Esophagus (tissue), 2 donors: ENCODE measurements at regions not wholly inside any gene's neighbourhood (a gene's known extent, or its start where the extent isn't known, plus 50 kb on each side); places are given as distances from the start of the nearest gene placed in this dataset.

ENCODE experiments used
- H3K27ac ChIP-seq, 2 donors: one replicate each; pipeline ENCODE4 v1.5.1; 2013; ENCODE audit warnings: low read depth in 2 of 2, mild to moderate bottlenecking in 2 of 2, inconsistent platforms in 1 of 2, low read length in 1 of 2, moderate library complexity in 1 of 2
- H3K27me3 ChIP-seq, 2 donors: one replicate each; pipeline ENCODE4 v1.6.1; 2013; ENCODE audit warnings: low read length in 2 of 2, control low read depth in 1 of 2, mild to moderate bottlenecking in 1 of 2; ENCODE audit not compliant: insufficient read depth in 2 of 2, control insufficient read depth in 1 of 2
- H3K36me3 ChIP-seq, 2 donors: one replicate each; pipeline ENCODE4 v1.6.1; 2013; ENCODE audit warnings: low read length in 1 of 2; ENCODE audit not compliant: control insufficient read depth in 2 of 2, insufficient read depth in 2 of 2
- H3K4me1 ChIP-seq, 2 donors: one replicate each; pipeline ENCODE4 v1.6.1; 2013; ENCODE audit warnings: low read length in 1 of 2; ENCODE audit not compliant: control insufficient read depth in 2 of 2, insufficient read depth in 2 of 2
- H3K4me3 ChIP-seq, 2 donors: one replicate each; pipeline ENCODE4 v1.5.1; 2013; ENCODE audit warnings: low read length in 2 of 2, mild to moderate bottlenecking in 2 of 2, low read depth in 1 of 2, moderate library complexity in 1 of 2
- H3K9me3 ChIP-seq, 2 donors: one replicate each; pipeline ENCODE4 v1.6.1; 2013; ENCODE audit warnings: mild to moderate bottlenecking in 2 of 2, low read depth in 1 of 2, low read length in 1 of 2, moderate library complexity in 1 of 2; ENCODE audit not compliant: control insufficient read depth in 2 of 2, insufficient read depth in 1 of 2
- WGBS, 2 donors: extraction: QIAGEN DNeasy Blood & Tissue Kit; methylation state at CpG; one replicate each; pipeline ENCODE4 v1.1.7; 2013; 5-methylcytosine and 5-hydroxymethylcytosine counted together
- donor health status: healthy with polysubstance abuse.
- donor health status: Bipolar disorder and iron deficiency.

- H3K4me3 ChIP-seq: no peak overlapping the region
- no peaks in the 10 kb centered on the region for H3K4me1 ChIP-seq
- no peak overlapping the region for H3K27ac ChIP-seq
- WGBS, 2 donors: 81 to 83% methylated on average over 4 of the region's 4 CpGs
- H3K36me3 ChIP-seq: no peaks in the 10 kb centered on the region
- no peaks in the 10 kb centered on the region for H3K27me3 ChIP-seq
- H3K9me3 ChIP-seq: no peaks in the 10 kb centered on the region
Measured at GRCh38 chr4:83780053-83780733, 244.3 kb downstream of the GPAT3 start.

- no peak overlapping the region for H3K27ac ChIP-seq
- H3K27me3 ChIP-seq: no peaks in the 10 kb centered on the region
- H3K36me3 ChIP-seq: no peaks in the 10 kb centered on the region
- no peak overlapping the region for H3K4me3 ChIP-seq
- H3K9me3 ChIP-seq: no peaks in the 10 kb centered on the region
- no peaks in the 10 kb centered on the region for H3K4me1 ChIP-seq
- 74 to 79% methylated on average over 12 of the region's 12 CpGs for WGBS, 2 donors
Measured at GRCh38 chr4:83779103-83780052, 243.5 kb downstream of the GPAT3 start.

- Histone ChIP-seq H3K4me1 (no peaks in the 10 kb centered on the region), H3K9me3 (no peaks in the 10 kb centered on the region), H3K36me3 (no peaks in the 10 kb centered on the region), H3K27ac (no peak overlapping the region), H3K4me3 (no peak overlapping the region), H3K27me3 (no peaks in the 10 kb centered on the region)
- 78 to 83% methylated on average over 2 of the region's 2 CpGs for WGBS, 2 donors
Measured at GRCh38 chr4:83772685-83773084, 236.8 kb downstream of the GPAT3 start.

GRCh38 chr4:83771113-83771705, 235.3 kb downstream of the GPAT3 start:
- WGBS, 2 donors: 5% methylated on average over 2 of the region's 2 CpGs
- no peaks in the 10 kb centered on the region for H3K9me3 ChIP-seq
- H3K4me3 ChIP-seq: no peak overlapping the region
- no peaks in the 10 kb centered on the region for H3K4me1 ChIP-seq
- no peaks in the 10 kb centered on the region for H3K27me3 ChIP-seq
- no peak overlapping the region for H3K27ac ChIP-seq
- no peaks in the 10 kb centered on the region for H3K36me3 ChIP-seq

- Histone ChIP-seq H3K9me3 (no peaks in the 10 kb centered on the region), H3K36me3 (no peaks in the 10 kb centered on the region), H3K4me1 (no peaks in the 10 kb centered on the region), H3K27me3 (no peaks in the 10 kb centered on the region), H3K4me3 (no peak overlapping the region), H3K27ac (no peak overlapping the region)
- WGBS, 2 donors: 82 to 83% methylated on average over 5 of the region's 5 CpGs
Measured at GRCh38 chr4:83768146-83768545, 232.2 kb downstream of the GPAT3 start.

GRCh38 chr4:83767067-83767466, 231.2 kb downstream of the GPAT3 start:
- Histone ChIP-seq H3K9me3 (no peaks in the 10 kb centered on the region), H3K4me1 (no peaks in the 10 kb centered on the region), H3K4me3 (no peak overlapping the region), H3K27ac (no peak overlapping the region), H3K36me3 (no peaks in the 10 kb centered on the region), H3K27me3 (no peaks in the 10 kb centered on the region)
- 89 to 91% methylated on average over 2 of the region's 2 CpGs for WGBS, 2 donors

- H3K27ac ChIP-seq: no peak overlapping the region
- H3K4me3 ChIP-seq: no peak overlapping the region
- H3K36me3 ChIP-seq: no peaks in the 10 kb centered on the region
- WGBS, 2 donors: 92% methylated on average over 5 of the region's 5 CpGs
- no peaks in the 10 kb centered on the region for H3K9me3 ChIP-seq
- no peaks in the 10 kb centered on the region for H3K27me3 ChIP-seq
- H3K4me1 ChIP-seq: no peaks in the 10 kb centered on the region
Measured at GRCh38 chr4:83759611-83760010, 223.7 kb downstream of the GPAT3 start.

GRCh38 chr4:83758285-83758684, 222.4 kb downstream of the GPAT3 start:
- WGBS, 2 donors: 78 to 86% methylated on average over 1 of the region's 1 CpG
- no peak overlapping the region for H3K27ac ChIP-seq

GRCh38 chr4:83757121-83757621, 221.3 kb downstream of the GPAT3 start:
- H3K9me3 ChIP-seq: no peaks in the 10 kb centered on the region
- H3K27ac ChIP-seq: no peak overlapping the region
- no peaks in the 10 kb centered on the region for H3K4me1 ChIP-seq
- no peaks in the 10 kb centered on the region for H3K27me3 ChIP-seq
- H3K36me3 ChIP-seq: no peaks in the 10 kb centered on the region
- 33 to 63% methylated on average over 2 of the region's 2 CpGs for WGBS, 2 donors
- H3K4me3 ChIP-seq: no peak overlapping the region

More at GRCh38 chr4:83758285-83758684, 222.4 kb downstream of the GPAT3 start:
- no peaks in the 10 kb centered on the region for H3K27me3 ChIP-seq
- no peak overlapping the region for H3K4me3 ChIP-seq
- H3K9me3 ChIP-seq: no peaks in the 10 kb centered on the region
- no peaks in the 10 kb centered on the region for H3K4me1 ChIP-seq
- no peaks in the 10 kb centered on the region for H3K36me3 ChIP-seq
